SK-N-MC (cell line): ENCODE measurements at regions not wholly inside any gene's neighbourhood (a gene's known extent, or its start where the extent isn't known, plus 50 kb on each side); places are given as distances from the start of the nearest gene placed in this dataset.

ENCODE experiments used
- DNase-seq: peaks from one replicate; pipeline ENCODE4 v3.0.0-alpha.2; 2011; ENCODE audit warnings: low read depth, low spot score
- H3K27ac ChIP-seq: fragments of 200-600 bp; sonication (generic); 2 replicates; pipeline ENCODE4 v1.5.1; 2016; ENCODE audit warnings: mixed run types
- H3K36me3 ChIP-seq: fragments of 200-600 bp; sonication (generic); 2 replicates; pipeline ENCODE4 v1.6.1; 2017; ENCODE audit warnings: antibody characterized with exemption, low read length, mixed read lengths; ENCODE audit not compliant: insufficient read depth
- H3K4me3 ChIP-seq: fragments of 200-600 bp; sonication (generic); 2 replicates; pipeline ENCODE4 v1.5.1; 2016
- H3K9ac ChIP-seq: fragments of 200-600 bp; sonication (generic); 2 replicates; pipeline ENCODE4 v1.8.0; 2017; ENCODE audit warnings: mixed run types, mixed read lengths; ENCODE audit not compliant: insufficient read length
- H3K9me3 ChIP-seq: fragments of 200-600 bp; sonication (generic); 2 replicates; pipeline ENCODE4 v1.6.1; 2017; ENCODE audit warnings: low read depth, mild to moderate bottlenecking, antibody characterized with exemption, low read length, moderate library complexity, mixed read lengths
- EZH2 ChIP-seq: fragments of 200-600 bp; sonication (generic); IDR thresholded peaks from one replicate; pipeline ENCODE4 v1.6.1; 2017; ENCODE audit warnings: antibody characterized with exemption
- FOXP2 ChIP-seq: optimal IDR thresholded peaks from 2 replicates; pipeline ENCODE3; 2011; ENCODE audit warnings: mild to moderate bottlenecking, moderate library complexity; ENCODE audit not compliant: insufficient read depth; ENCODE audit errors: extremely low read length, control extremely low read depth
- POLR2AphosphoS5 ChIP-seq: IDR thresholded peaks from 2 replicates; pipeline ENCODE4 v1.6.1; 2012; ENCODE audit warnings: mild to moderate bottlenecking, low read depth, low read length, borderline replicate concordance

DNA sequence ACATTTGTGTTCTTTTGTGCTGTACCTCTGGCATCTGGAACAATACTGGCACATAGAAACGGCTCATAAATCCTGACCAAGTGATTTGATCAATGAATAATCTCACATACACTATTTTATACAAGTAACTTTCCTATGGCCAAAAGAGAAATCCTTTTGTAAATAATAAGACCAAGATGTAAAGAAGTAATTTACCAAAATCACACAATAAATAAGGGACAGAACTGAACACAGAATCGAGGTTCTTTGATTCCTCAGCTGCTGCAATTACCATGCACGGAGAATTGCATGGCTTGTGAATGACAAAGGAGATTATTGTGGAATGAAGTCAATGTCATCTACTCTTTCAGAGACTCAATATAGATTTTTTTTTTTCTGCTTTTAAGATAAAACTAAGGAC, 576.8 kb upstream of the SMIM31 start:
- no peaks in the 10 kb centered on the region for H3K36me3 ChIP-seq
- H3K4me3 ChIP-seq: no peak overlapping the region
- TF ChIP-seq FOXP2 (no peak), POLR2AphosphoS5 (no peak), EZH2 (no peak)
- H3K27ac ChIP-seq: no peak overlapping the region
- H3K9ac ChIP-seq: no peak overlapping the region
- no peak for DNase-seq
- H3K9me3 ChIP-seq: no peaks in the 10 kb centered on the region

DNA sequence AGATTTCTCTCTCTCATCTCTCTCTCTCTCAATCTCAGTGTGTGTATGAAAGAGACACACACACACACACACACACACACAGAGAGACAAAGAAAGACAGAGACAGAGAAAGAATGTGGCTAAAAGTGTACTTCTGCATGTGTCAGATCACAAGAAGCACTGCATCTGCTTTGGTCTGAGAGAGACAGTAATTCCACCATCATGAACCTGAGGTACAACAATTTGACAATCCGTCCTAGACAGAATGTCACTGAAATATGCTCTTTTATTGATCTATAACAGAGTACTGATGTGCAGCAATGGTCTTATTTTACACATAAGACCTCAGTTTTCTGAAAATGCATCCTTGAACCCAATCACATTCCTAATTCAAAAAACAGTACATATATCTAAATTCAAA, 576.2 kb upstream of the SMIM31 start:
- H3K9me3 ChIP-seq: no peaks in the 10 kb centered on the region
- TF ChIP-seq FOXP2 (no peak), POLR2AphosphoS5 (no peak), EZH2 (no peak)
- no peaks in the 10 kb centered on the region for H3K36me3 ChIP-seq
- H3K27ac ChIP-seq: no peak overlapping the region
- H3K9ac ChIP-seq: no peak overlapping the region
- no peak for DNase-seq
- H3K4me3 ChIP-seq: no peak overlapping the region

DNA sequence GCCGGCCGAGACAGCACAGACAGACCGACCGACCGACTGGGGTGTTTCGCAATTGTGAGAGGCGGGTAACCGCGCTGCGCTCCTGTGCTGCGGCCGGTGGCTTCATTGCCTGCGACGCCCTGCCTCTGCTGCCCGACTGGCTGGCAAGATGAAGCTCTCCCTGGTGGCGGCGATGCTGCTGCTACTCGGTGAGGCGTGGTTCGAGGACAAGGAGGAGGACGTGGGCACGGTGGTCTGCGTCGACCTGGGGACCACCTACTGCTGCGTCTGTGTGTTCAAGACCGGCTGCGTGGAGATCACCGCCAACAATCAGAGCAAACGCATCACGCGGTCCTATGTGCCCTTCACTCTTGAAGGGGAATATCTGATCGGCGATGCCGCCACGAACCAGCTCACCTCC, 565.7 kb upstream of the SMIM31 start:
- Histone ChIP-seq H3K36me3 (no peaks in the 10 kb centered on the region; the same call in 1 of the 2 replicates), H3K9ac (no peak overlapping the region), H3K4me3 (no peak overlapping the region), H3K9me3 (no peaks in the 10 kb centered on the region), H3K27ac (no peak overlapping the region)
- no peak for DNase-seq
- TF ChIP-seq EZH2 (no peak), FOXP2 (no peak), POLR2AphosphoS5 (no peak)

DNA sequence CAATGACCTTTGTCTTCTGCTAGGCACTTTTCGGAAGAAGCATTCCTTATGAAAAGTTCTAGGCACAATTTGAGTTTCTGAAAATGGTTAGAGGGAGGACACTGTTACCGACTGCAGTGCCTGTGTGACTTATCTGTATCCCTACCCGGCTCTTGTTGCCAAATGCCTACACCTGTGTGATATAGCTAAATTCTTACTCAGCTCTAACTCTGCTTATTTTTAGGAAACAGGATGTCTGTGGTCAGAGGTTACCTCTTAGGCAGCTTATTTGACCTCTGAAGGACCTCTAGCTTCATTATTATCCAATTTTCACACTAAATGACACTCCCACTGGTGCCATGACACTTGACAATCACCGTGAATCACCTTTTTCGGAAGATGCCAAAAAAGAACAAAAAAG, 561.1 kb upstream of the SMIM31 start:
- Histone ChIP-seq H3K9ac (no peak overlapping the region), H3K9me3 (no peaks in the 10 kb centered on the region), H3K36me3 (no peaks in the 10 kb centered on the region; the same call in 1 of the 2 replicates), H3K4me3 (no peak overlapping the region), H3K27ac (no peak overlapping the region)
- TF ChIP-seq POLR2AphosphoS5 (no peak), EZH2 (no peak), FOXP2 (no peak)
- no peak for DNase-seq

DNA sequence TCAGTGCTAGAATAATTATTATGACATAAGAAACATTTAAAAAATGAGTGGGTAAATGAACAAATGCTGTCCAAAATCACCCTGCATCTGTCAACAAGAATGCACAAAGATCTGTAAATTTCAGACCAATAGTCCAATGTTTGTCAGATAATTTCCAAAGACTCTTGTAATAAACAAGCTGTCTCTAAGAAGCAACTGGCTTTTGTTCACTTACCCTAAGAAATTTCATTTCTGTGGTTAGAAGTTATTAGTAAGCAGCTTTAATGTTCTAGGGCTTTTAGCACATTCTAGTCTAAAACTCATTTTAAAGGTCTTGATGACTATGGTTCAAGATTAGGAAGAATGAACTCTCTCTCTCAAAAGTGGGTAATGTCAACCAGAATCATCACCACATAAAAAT, 560.3 kb upstream of the SMIM31 start:
- no peak overlapping the region for H3K27ac ChIP-seq
- no peak overlapping the region for H3K4me3 ChIP-seq
- no peak for DNase-seq
- TF ChIP-seq FOXP2 (no peak), POLR2AphosphoS5 (no peak), EZH2 (no peak)
- no peak overlapping the region for H3K9ac ChIP-seq
- H3K9me3 ChIP-seq: no peaks in the 10 kb centered on the region
- no peaks in the 10 kb centered on the region for H3K36me3 ChIP-seq

DNA sequence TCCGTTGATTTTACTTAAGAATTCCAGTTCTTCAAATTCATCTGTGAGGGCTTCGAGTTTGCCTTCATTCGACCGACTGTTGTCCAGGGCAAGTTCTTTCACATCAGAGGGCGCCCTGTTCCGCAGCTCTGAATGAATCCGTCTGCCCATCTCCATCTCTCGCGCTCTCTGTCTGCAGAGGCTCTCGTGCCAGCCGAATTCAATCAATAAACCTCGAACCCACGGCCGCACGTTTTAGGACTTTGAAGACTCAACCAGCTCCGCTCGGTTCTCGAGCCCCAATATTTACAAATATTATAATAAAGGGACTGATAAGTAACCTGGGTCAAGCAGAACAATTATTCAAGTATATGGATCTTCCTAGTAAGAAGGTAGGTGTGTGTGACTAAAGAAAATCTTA, 556.4 kb upstream of the SMIM31 start:
- no peak for DNase-seq
- H3K36me3 ChIP-seq: no peaks in the 10 kb centered on the region
- no peak for TF ChIP-seq EZH2
- no peak for TF ChIP-seq FOXP2
- no peak for TF ChIP-seq POLR2AphosphoS5
- no peak overlapping the region for H3K27ac ChIP-seq
- H3K9me3 ChIP-seq: no peaks in the 10 kb centered on the region
- H3K4me3 ChIP-seq: no peak overlapping the region
- H3K9ac ChIP-seq: no peak overlapping the region

DNA sequence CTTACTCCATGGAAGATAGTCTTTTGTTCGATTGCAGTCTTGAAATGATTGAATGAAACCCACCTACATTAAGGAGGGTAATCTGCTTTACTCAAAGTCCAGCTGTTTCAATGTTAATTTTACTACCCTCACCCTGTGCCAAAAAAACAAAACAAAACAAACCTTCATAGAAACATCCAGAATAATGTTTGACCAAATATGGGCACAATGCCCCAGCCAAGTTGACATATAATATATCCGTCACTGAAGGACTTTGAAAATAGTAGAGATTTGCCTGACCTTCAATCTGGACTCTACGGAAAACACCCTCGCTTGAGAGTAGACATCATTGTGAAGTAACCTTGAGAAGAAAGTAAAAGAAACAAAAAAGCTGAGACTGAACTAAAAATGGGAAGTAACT, 550.5 kb upstream of the SMIM31 start:
- no peaks in the 10 kb centered on the region for H3K9me3 ChIP-seq
- DNase-seq: no peak
- no peak overlapping the region for H3K27ac ChIP-seq
- H3K4me3 ChIP-seq: no peak overlapping the region
- no peaks in the 10 kb centered on the region for H3K36me3 ChIP-seq
- TF ChIP-seq FOXP2: no peak
- no peak for TF ChIP-seq EZH2
- no peak for TF ChIP-seq POLR2AphosphoS5
- H3K9ac ChIP-seq: no peak overlapping the region

DNA sequence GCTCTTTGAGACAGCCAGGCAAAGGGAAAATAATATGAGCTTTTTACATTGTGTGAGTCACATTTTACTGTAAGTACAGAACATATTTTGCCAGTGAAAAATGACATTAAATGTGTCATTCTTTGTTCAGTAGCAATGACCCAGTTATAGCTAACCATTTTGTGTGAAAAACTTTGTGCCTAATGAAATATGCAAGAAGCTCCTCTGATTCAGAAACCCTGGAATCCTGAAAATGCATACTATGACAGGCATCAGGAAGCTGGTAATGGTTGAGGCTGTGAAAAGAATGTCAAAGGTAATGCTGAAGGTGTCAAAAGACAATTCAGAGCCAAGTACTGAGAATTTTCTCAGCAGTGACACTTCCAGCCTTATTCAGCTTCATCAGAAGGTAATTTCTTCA, 549.5 kb upstream of the SMIM31 start:
- TF ChIP-seq FOXP2 (no peak), POLR2AphosphoS5 (no peak), EZH2 (no peak)
- H3K9me3 ChIP-seq: no peaks in the 10 kb centered on the region
- peak overlapping the region; percentile 40; the same call in 1 of the 2 replicates for H3K27ac ChIP-seq
- DNase-seq: no peak
- no peak overlapping the region for H3K9ac ChIP-seq
- H3K4me3 ChIP-seq: no peak overlapping the region
- no peaks in the 10 kb centered on the region for H3K36me3 ChIP-seq

DNA sequence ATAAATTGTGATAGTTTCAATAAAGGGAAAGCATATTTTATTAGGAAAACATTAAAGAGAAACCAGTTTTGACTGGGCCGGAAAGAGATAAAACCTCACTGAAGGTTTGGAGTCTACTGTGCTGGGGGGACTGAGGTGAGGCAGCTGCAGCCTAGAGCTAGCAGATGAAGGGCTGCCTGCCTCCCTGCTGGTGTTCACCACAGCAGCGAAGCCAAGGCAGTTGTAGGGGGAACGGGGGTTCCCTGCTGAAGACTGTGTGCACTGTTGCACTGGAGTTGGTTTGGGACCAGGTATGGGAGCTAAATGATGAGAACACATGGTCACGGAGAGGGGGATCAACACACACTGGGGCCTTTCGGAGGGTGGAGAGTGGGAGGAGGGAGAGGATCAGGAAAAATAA, 546.5 kb upstream of the SMIM31 start:
- H3K9ac ChIP-seq: no peak overlapping the region
- no peaks in the 10 kb centered on the region for H3K36me3 ChIP-seq
- H3K9me3 ChIP-seq: no peaks in the 10 kb centered on the region
- DNase-seq: no peak
- no peak for TF ChIP-seq POLR2AphosphoS5
- no peak for TF ChIP-seq FOXP2
- no peak for TF ChIP-seq EZH2
- no peak overlapping the region for H3K4me3 ChIP-seq
- no peak overlapping the region for H3K27ac ChIP-seq
